ENCODE measurements at regions not wholly inside any gene's neighbourhood (a gene's known extent, or its start where the extent isn't known, plus 50 kb on each side); places are given as distances from the start of the nearest gene placed in this dataset.

DNA sequence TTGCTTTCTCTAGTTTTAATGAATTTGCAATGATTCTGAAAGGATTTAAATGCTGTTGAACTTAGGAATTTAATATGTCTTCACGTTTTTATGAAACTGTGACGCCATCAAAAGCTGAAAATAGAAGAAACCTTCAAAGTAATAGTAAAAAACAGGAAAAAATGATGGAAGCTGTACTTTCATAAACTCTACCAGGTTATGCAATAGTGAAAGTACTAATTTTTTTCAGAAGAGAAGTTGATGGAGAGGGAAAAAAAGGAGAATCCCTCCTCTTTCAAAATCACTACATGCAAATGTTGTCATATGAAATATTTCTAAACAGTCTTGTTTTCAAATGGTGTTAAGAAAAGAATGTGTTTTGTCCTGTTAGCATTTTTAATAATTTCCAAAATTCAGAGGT lies 73.6 kb downstream of the ZNF330 start:
- TF ChIP-seq EP300 (IDR thresholded peaks at IDR 0.05; ENCODE audit: low read depth) (no peak), POLR2A (IDR thresholded peaks at IDR 0.05) (no peak), POLR2AphosphoS5 (IDR thresholded peaks at IDR 0.05) (no peak)
- TF ChIP-seq, protein P1, sequence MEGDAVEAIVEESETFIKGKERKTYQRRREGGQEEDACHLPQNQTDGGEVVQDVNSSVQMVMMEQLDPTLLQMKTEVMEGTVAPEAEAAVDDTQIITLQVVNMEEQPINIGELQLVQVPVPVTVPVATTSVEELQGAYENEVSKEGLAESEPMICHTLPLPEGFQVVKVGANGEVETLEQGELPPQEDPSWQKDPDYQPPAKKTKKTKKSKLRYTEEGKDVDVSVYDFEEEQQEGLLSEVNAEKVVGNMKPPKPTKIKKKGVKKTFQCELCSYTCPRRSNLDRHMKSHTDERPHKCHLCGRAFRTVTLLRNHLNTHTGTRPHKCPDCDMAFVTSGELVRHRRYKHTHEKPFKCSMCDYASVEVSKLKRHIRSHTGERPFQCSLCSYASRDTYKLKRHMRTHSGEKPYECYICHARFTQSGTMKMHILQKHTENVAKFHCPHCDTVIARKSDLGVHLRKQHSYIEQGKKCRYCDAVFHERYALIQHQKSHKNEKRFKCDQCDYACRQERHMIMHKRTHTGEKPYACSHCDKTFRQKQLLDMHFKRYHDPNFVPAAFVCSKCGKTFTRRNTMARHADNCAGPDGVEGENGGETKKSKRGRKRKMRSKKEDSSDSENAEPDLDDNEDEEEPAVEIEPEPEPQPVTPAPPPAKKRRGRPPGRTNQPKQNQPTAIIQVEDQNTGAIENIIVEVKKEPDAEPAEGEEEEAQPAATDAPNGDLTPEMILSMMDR (IDR thresholded peaks at IDR 0.05), result no peak
